ENCODE measurements at regions not wholly inside any gene's neighbourhood (a gene's known extent, or its start where the extent isn't known, plus 50 kb on each side); places are given as distances from the start of the nearest gene placed in this dataset.

GRCh38 chr10:10727812-10728211, 289.9 kb upstream of the CELF2 start:
- no peak for TF ChIP-seq EP300 (IDR thresholded peaks at IDR 0.05)
- TF ChIP-seq POLR2A (IDR thresholded peaks at IDR 0.05): no peak
